Islet precursor cell (in vitro differentiated cells): ENCODE measurements at regions not wholly inside any gene's neighbourhood (a gene's known extent, or its start where the extent isn't known, plus 50 kb on each side); places are given as distances from the start of the nearest gene placed in this dataset.

ENCODE experiments used
- DNase-seq: peaks from one replicate; pipeline ENCODE4 v3.0.0-alpha.2; 2018

DNA sequence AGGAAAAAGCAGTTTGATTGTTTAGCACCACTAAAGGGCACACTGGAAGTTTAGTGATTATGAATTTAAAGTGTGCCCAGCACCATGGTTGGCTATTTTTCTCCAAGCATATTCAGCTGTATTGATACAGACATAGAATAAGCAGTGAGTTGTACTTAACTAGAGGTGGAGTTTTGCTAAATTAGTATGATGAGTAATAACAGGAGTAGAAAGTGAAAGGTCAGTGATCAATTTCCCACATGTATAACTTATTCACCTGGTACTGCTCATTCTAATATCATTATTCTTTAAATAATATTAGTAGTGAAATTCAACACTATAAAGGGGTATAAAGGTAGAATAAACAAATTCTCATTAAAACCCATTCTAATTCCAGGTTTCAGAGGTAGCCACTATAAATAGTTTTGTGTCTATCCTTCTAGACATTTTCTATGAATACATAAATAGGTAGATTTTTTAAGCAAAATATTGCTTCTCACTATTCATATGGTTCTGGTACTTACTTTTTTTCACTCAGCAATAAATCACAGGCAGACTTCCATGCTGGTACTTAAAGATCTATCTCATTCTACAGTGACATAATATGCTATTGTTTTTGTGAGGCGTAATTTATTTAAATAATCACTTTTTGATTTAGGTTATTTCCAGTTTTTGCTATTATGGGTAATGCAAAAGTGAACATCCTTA, 732.9 kb downstream of the VGLL3 start:
- DNase-seq: no peak

DNA sequence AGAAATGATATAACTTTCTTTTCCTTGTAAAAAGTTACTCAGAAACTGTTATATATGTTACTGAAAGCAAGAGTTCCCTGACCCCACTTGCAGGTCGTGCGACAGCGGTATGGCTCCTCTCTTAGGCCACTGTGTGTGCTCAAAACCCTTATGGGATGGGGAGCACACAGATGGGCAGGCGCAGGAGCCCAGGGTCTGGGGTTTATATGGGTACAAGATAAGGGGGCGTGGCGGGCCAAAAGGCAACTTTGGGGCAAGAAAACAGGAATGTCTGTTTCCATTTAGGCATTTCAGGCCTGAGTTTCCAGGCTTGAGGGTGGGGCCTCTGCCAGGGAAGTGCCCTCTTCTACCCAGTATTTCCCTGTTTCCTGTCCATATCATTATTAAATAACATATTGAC, 736.5 kb downstream of the VGLL3 start:
- DNase-seq: no peak

DNA sequence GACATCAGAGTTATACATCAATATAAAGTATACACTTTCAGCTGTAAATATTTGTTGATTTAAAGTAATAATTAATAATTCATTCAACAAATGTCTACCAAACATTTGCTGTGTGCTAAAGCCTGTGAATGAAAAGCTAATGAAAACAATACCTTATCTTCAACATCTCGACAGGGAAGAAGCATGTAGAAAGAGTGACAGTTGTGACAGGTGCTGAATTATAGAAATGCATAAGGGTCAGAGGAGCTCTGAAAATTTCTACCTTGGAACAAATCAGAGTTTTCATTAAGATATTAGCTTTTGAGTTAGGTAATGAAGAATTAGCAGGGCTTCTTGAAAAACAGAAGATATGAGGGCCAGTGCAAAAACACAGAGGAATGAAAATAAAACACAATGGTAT, 739.2 kb downstream of the VGLL3 start:
- no peak for DNase-seq

DNA sequence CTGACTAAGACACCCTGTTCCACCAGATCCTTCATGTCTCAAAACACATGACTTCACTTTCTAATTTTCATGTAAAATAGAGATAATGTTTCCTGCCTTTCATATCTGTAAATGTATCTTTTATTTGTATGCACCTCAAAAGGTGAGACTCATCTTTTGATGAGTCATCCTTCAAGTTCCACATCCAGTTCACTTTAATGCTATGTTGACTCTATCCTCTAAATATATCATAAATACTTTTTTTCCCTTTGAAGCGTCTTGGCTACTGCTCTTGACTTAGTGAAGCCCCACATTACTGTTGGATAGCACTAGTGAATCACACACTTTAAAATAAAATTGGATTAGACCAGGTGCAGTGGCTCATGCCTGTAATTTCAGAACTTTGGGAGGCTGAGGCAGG, 741.1 kb downstream of the VGLL3 start:
- DNase-seq: no peak

DNA sequence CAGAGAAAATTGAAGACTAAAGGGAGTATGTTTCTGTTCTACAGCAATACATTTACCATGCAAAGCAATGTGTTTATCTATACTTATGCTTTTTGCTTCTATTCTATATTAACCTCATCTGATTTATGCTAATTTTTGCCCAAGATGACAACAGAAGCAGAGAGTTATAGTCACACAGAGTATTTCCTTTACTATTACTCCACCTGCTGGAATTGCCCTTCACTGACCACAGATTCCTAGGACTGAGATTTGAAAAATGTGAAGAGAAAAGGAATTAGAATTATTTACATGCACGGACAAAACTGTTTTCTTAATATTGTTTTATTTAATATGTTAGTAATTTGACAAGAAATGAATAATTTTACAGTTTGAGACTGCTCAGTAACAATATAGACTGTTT, 745.6 kb downstream of the VGLL3 start:
- DNase-seq: no peak

DNA sequence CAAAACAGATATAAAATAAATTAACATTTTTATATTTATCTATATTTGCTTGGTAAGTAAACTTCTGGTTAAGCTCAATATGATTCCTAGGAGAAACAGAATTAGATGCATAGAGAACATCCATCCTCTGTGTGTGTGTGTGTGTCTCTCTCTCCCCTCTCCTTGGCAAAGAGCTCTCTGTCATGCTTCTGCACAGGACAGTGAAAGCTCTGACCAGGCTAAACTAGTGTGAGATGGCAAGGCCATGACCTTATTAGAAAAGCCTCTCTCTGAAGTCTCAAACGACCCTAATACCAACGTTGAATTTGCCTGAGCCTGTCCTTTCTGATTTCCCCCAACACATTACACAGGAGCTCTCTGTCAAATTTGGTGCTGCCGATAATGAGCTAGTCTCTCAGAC, 746.0 kb downstream of the VGLL3 start:
- DNase-seq: peak; percentile 45

DNA sequence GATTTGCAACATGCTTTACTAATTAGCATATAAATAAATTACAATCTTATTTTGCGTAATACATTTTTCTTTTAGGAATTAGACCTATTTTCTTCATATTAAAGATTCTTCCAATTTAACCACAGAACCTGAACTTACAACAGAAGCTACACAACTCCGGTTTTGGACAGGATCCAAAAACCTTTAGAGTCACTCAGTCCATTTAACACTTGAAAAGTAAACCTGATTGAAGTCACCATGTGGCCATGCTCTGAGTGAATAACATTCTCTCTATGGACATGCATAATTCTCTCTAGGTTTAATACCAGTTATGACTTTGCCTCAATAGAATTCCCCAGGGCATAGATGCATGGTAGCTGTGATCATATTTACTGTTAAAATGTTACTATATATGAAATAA, 751.0 kb downstream of the VGLL3 start:
- DNase-seq: no peak

DNA sequence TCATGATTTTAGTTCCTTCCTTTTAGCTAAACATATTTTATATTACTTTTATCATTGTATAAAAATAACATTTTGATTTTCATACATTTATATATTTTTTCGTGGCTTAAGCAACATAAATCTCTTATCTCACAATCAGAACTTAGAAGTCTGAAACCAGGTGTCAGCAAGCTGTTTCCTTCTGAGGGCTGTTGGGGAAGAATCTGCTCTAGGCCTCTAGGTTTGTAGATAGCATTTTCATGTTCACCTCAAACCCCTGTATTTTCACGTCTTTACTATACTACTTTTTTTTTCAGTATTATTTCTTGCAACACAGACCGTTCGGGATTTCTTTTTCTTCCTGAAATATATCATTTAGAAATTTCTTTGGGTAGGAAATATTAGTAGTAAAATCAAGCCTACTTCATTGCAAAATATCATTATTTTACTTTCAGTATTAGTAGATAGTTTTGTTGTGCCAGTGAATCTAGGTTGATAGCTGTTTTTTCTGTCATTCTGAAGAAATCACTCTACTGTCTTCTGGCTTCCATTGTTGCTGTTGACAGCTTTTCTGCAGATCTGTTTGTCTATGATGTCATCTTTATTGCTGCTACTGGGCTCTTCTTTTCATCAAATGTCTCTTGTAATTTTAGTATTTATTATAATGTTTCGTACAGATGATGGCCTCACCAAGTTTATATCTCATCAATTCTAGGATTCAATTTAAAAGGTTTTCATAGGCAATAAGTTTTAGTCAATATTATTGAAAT, 756.3 kb downstream of the VGLL3 start:
- DNase-seq: no peak

DNA sequence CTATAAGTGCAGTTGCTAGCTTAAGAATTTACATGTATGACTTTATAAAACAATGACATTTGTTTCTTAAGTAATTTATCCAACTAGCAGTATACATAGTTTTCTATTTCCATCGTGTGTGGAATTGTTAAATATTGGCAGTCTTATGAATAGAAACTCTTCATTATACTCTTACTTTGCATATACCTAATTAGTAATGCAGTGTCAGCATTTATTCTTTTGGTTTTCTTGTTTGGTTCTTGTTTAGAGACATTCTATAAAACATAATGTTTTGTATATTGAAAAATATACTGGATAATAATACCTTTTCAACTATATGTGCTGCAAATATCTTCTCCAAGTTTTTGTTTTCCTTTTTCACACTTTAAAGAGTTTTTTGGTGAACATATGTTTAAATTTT, 760.2 kb downstream of the VGLL3 start:
- DNase-seq: no peak

DNA sequence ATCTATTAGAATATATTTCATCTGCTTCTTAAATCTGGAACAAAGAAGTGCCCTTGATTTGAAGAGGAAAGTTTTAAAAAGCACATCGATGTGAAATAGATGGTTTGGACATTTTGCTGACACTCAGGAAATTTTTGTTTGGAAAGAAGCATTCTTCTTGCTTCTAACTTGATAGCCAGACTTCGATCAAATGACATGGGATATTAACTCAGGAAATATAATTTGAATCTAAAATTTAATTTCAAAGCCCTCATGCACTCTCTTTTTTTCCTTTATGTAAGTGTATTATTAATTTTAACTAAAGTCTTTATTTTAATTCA, 761.2 kb downstream of the VGLL3 start:
- no peak for DNase-seq

DNA sequence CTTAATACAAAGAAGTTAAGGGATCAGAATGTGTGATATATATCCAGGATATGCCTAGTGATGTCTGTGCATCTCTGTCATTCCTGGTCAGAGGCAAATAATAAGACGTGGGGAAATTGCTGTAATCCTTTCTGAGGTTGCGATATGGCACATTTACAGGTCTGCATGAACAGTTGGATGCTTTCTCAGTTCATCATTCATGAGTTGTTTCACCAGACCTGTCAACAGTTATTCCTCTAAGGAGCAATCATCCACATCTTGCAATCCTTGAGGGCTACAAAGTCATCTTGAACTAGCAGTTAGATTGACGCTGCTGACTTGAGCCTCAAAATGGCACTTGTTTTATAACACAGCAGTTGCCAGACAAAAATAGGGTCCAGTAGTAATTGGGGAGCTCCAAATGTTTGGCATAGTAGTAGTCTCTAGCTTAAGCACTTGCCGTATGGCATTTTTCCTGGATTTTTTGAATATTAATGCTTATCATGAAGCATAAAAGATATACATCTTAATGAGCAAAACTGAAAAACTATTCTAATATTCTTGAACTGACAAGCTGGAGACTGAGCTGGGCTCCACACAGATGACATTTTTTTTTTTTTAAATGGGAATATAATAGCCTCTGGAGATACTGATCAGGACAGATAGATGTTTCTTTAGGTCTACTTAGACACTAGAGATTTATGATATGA, 761.7 kb downstream of the VGLL3 start:
- no peak for DNase-seq

DNA sequence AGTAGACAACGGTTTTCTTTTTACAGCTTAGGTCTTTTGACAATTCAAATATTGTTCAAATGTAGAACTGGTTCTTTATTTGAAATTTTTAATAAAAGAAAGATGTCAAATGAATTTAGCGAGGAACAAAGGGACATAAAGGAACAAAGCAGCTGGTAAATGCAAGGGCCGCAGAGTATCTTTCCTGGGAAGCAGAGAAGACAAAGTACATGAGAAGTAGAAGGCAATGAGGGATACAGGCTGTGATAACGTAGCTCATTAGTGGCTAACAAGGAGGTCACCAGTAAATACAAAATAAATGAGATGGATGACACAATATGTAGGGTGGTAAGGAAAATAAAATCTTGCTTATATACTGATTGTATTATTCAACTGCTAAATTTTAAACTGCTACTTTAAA, 762.8 kb downstream of the VGLL3 start:
- no peak for DNase-seq

DNA sequence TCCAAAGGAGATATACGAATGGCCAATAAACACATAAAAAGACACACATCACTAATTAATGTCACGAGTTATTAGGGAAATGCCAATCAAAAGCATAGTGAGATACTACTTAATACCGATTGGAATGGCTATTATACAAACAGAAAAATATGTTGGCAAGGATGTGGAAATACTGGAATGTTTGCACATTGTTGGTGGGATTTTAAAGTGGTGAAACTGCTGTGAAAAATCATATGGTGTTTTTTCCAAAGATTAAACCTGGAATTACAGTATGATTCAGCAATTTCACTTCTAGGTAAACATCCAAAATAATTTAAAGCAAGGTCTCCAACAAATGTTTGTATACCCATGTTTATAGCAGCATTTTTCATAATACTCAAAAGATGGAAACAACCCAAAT, 765.5 kb downstream of the VGLL3 start:
- no peak for DNase-seq

DNA sequence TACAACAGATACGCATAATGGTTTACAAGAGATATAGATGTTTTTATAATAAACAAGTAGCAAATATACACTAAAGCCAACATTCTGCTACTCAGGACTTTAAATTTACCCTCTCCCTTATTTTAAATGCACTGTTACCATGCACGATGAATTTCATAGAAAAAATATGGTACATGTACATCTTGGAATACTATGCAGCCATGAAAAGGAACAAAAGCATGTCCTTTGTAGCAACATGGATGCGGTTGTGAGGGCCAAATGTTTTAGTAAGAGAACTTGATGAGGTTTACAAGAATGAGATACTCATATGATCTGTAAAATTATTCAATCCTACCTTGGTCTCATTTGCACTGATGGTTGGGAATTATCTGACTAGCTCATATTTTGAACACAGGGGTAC, 769.3 kb downstream of the VGLL3 start:
- no peak for DNase-seq

DNA sequence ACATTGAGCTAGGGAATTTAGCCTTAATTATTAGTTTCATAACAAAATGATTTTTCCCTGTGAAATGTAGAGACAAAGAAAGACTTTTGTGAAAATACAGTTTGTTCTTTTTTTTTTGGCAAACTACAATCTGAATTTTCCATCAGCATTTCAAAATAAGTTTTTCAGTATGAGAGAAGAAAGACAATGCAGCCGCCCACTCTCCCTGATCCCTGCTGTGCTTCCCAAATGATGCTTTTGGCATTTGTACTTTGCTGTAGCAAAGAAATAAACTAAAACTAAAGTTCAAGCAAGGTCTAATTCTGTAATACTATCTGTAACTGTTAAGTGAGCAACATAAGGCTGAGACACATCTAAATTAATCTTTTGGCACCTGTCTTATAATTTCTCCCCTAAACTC, 782.2 kb downstream of the VGLL3 start:
- no peak for DNase-seq

DNA sequence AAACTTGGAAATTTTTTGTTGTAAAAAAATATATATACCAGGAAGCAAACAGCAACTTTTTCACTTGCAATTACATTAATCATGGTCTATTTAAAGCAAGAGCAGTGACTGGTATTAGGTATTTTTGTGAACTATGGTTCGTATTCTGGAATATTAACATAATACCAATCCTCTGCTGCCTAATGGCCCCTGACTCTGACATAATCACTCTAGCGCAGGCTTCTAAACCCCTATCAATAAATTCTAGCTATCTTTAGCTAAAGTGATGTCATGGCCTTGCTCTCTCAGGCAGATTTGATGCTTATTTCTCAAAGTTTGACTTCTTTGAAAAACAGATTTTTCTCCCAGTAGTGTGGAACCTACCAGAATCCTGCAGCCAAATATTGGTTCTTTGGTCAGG, 808.3 kb downstream of the VGLL3 start:
- DNase-seq: no peak

DNA sequence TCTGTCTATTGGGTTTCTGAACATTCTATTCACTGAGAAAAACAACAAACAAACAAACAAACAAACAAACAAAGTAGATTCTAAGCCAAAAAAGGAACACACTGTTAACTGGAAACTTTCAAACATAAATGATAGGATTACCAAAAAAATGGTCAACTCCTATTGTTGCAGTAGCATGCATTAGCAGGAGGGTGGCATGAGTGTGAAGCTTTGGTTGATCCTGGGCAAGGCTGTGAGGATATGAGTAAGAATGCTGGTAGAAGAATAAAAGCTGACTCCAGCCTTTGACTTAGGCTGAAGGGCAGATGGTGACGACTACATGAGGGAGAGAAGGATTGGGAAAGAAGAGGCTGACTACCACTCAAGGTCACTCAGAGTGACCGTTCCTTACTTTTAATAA, 810.3 kb downstream of the VGLL3 start:
- DNase-seq: peak; percentile 57

DNA sequence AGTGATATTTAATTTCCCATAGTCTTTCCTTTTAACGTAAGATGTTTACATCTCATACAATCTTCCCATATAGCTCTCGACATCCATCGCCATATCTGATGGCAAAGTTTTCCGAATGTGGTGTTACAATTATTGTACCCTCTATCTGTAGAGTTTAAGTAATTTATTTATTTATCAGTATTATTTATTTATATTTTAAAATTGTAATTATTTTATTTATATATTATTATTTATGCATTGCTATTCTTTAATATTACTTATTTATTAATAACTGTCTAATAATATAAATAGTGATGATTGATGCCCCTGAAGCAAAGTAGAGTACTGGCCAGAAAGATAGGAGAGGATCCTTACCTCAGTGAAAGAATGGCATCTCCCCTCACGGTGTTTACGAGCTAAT, 812.9 kb downstream of the VGLL3 start:
- no peak for DNase-seq

DNA sequence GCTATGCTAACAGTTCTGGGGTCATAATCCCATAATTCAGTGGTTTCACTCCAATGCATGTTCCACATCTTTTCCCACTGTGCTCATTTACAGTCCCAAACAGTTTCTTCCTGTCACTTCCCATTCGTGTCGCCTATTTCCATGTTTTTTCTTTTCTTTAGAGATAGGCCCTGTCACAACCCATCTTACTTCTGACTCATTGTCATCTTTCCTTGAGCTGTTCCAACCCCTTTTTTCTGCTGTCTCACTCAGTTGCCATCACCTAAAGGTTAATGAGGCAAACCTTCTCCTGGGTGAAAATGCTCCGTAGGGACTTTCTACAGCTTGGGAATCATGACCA, 814.5 kb downstream of the VGLL3 start:
- DNase-seq: no peak

DNA sequence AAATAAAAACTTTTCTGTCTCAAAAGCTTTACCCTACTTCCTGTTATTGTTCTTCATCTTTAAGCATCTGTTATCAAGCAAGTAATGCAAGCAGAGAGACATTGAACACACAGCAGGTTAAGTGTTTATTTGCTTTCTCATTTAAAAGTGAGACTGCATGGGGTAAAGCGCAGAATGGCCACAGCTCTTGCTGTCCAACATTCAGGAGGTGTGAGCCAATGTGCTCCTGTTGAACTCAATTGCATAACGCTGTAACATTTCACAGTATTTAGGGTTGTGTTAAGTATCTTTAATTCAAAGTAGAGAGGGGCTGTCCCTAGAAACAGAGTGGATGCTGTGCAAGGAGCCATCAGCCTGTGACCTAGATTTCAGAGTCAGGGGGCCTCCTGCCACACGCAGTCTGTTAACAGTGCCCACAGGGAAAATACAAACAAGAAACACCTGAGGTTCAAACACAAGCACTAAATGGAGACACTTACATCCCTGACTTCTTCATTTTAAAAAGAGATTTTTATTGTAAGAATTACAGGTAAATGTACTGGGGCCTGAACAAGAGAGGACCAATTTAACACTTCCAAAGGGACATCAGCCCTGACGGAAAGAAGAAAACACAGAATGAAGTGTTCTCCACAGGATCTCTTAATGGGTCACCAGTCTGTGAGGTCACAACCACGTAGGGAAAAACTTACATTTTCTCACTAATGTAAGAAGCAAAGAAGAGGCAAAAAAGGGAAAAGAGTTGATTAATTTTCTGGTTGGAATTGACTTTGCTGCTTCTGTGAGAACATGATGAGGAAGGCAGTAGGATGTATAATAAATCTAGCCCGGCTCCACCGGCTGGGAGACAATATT, 815.1 kb downstream of the VGLL3 start:
- DNase-seq: no peak

DNA sequence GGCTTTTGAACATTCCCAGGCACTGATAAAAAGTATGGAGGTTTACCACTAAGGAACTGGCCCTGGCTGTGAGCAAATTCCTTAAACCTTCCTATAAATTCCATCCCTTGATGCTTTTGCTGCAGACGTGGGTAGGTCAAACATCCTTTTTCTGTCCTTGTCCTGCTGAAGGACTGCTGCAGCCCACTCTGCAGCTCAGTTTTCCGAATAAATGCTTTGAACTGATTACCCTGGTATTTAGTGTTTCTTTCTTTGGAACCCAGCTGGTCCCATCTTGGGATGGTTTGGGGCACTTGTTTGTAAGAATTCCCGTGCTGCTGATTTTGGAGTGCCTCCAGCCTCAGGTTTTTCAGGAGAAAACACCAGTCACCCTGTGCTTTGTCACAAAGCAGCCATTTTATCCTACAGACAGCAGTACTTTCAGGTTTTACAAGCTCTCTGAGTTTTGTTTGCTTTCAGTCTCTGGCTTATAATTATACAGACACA, 815.9 kb downstream of the VGLL3 start:
- DNase-seq: peak; percentile 54

DNA sequence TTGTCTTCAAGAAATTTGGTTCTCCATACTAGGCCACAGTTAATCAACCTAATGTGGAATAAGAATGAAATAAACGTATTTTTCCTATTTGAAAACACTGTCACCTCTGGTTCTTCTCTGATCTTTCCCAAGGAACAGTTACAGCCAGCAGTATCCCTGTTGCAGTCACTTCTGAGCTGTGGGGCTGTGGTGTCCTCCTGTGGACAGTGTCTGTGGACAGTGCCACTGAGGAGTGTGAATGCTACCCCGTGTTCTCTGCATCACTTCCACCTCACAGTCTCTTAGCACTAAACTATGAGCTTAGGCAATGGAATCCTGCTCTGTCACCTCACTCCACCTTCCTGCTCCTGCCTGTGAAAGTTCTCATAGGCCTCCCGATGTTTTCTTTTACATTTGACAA, 817.5 kb downstream of the VGLL3 start:
- no peak for DNase-seq

DNA sequence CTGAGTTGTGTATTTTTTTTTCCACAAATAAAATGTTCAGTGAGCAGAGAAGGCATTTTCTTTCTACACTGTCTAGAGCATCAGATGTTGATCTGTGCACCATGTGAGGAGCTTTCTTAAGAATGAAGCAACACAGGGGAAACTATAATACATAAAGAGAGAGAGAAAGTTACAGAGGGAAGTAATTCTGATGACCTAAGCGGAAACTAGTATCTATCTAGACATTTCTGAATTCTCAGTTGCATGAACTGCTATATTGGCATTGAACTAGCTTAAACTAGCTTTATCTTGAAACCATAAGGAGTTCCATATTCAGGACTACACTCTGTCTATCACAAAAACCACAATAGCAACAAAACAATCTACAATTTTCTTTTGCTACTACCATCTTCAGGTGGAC, 822.4 kb downstream of the VGLL3 start:
- DNase-seq: no peak

DNA sequence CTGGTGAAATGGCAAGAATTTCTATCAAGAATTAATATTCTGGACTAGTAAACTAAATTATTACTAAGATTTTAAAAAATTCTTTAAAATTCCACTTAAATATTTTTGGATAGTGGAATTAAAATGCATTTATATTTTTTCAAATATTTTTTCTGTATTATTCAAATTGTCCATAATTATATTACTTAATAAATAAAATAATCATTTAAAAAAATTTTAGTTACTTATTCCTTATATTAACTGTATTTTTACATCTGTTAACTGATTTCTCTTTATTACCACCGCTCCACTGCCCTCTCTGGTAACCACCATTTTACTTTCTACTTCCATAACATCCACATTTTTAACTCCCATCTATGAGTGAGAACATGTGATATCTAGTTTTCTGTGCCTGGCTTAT, 828.4 kb downstream of the VGLL3 start:
- no peak for DNase-seq
